Pancreas (tissue), 10 donors: ENCODE measurements at regions not wholly inside any gene's neighbourhood (a gene's known extent, or its start where the extent isn't known, plus 50 kb on each side); places are given as distances from the start of the nearest gene placed in this dataset.

Source experiments
- ATAC-seq, 4 donors: fragments of 200-7000 bp; cut with Tn5 transposase; one replicate each; pipeline versions ENCODE4 v1.8.0 to v1.9.1; 2020; ENCODE audit warnings: mild to moderate bottlenecking in 4 of 4, moderate library complexity in 4 of 4
- DNase-seq, 6 donors: peaks; one replicate each; pipeline ENCODE4 v3.0.0-alpha.2; 2020
- FAIRE-seq: peaks from 2 replicates; lab custom pipeline; 2012; peaks lifted over from hg19 to GRCh38; lab: Jason Lieb, UNC
- H3K27ac ChIP-seq, 4 donors: fragments of 200-600 bp; sonication (generic); 1 replicate in 3 of 4; 2 replicates in 1 of 4; pipeline versions ENCODE4 v1.5.0 to v1.8.0; 2020
- H3K27me3 ChIP-seq, 4 donors: fragments of 200-600 bp; one replicate each; pipeline ENCODE4 v1.8.0; 2021
- H3K36me3 ChIP-seq, 3 donors: fragments of 200-600 bp; sonication (generic) in 1 of 3; one replicate each; pipeline versions ENCODE4 v1.5.0 to v1.8.0; 2020 to 2021
- H3K4me1 ChIP-seq, 3 donors: fragments of 200-600 bp; one replicate each; pipeline ENCODE4 v1.8.0; 2021
- H3K4me3 ChIP-seq, 4 donors: fragments of 200-600 bp; sonication (generic) in 2 of 4; one replicate each; pipeline versions ENCODE4 v1.5.0 to v1.8.0; 2020 to 2021
- H3K9me3 ChIP-seq, 4 donors: fragments of 200-600 bp; one replicate each; pipeline ENCODE4 v1.8.0; 2021
- WGBS, 2 donors: extraction: QIAGEN DNeasy Blood & Tissue Kit; methylation state at CpG; one replicate each; pipeline ENCODE4 v1.1.7; 2013; 5-methylcytosine and 5-hydroxymethylcytosine counted together
- intact Hi-C, 3 donors: fragments of 100-400 bp; cut with DNase I; formaldehyde crosslinking; loops; one replicate each; pipeline versions ENCODE4 v1.11.1 to v1.14.2; 2022
- TF ChIP-seq, protein P1 (sequence below), 4 donors: fragments of 200-600 bp; sonication (generic) in 3 of 4; IDR thresholded peaks; one replicate each; pipeline versions ENCODE4 v1.5.0 to v1.8.0; 2021; ENCODE audit warnings: antibody characterized with exemption in 4 of 4
- donor health status: healthy with polysubstance abuse.
- donor health status: DM: no; HTN: no; CAD: no; lungs with moderate emphysema.
- donor health status: DM: no; HTN: no; CAD: no.
- donor health status: control.
- donor health status: control.
- donor health status: Bipolar disorder and iron deficiency.
- donor health status: DM: yes; HTN: yes; CAD: no.
- donor health status: DM: no; HTN: no; CAD: no.
- donor health status: DM: no; HTN: no; CAD: no.
- donor health status: DM: yes; HTN: yes; CAD: no.

DNA sequence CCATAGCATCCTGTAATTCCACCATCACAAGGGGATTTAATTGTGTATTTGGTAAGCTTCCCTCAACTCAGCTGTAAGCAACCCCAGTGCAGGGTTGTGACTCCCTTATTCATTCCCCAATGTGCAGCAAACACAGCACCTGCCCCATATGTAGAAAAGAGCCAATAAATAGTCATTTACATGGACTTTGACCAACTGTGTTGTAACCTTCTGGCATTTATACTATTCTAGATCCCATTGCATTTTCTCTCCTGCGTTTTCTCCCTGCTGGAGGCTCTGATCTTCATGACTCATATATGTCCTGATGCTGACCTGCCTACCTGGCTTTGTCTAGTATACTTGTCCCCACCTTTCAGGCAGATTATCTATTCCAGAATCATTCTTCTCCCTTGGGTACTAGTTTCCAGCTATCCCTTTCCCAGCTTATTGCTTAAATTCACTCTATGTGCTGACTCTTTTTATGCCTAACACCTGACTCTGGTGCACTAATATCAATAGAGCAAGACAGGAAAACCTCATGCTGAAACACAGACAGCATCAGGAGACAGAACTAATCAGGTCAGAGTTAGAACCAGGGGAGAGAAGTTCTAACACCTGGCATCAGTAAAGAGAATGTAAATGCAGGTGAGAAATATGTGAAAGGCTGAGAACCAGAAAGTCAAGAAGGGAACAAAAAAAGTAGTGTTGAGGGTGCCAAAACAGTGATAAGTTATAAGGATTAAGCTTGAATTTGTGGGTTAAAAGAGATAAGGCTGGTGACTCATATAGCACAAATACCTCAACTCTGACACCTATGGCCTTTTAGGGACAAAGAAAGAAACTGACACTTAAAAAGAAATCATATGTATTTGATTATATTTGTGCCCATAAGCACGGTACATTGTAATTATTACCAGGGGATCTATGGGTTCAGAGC, 402.7 kb downstream of the IPMK start:
- WGBS, 2 donors = 3 to 14% methylated on average over 2 of the region's 2 CpGs

DNA sequence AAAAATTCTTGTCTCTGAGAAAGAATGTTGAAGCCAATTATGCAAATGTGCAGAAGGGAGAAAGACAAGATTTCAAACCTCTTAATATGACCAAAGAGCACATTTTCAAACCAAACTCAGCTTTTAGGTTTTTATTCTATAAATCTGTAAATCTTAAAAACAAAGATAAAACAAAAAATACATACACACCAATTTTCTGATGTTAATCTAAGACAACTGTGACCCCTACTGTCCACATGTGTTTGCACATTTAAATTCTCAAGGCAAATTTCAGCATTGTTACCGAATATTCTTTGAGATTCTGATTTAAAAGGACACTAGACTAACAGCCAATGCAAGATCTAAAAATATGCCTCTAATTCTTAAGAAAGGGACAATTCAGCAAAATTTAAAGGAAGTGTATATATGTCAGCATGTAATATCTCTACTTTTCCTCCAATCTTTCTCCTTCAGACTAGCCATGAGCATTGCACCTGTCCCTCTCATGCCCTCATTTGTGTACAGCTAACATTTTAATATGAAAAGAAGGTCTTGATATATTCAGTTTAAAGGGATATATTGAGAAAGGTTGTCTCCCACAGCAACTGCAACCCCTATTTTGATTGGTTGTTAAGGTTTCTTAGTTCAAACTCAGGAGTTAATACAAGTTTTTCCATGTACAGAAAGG, 417.9 kb downstream of the IPMK start:
- Histone ChIP-seq H3K4me3 (no peak overlapping the region), H3K27ac (no peak overlapping the region), H3K27me3 (no peaks in the 10 kb centered on the region), H3K36me3 (no peaks in the 10 kb centered on the region), H3K4me1 (peaks cover 3 to 4% (median 3%) of the 10 kb centered on the region in 3 donors), H3K9me3 (no peaks in the 10 kb centered on the region)
- TF ChIP-seq, protein P1, sequence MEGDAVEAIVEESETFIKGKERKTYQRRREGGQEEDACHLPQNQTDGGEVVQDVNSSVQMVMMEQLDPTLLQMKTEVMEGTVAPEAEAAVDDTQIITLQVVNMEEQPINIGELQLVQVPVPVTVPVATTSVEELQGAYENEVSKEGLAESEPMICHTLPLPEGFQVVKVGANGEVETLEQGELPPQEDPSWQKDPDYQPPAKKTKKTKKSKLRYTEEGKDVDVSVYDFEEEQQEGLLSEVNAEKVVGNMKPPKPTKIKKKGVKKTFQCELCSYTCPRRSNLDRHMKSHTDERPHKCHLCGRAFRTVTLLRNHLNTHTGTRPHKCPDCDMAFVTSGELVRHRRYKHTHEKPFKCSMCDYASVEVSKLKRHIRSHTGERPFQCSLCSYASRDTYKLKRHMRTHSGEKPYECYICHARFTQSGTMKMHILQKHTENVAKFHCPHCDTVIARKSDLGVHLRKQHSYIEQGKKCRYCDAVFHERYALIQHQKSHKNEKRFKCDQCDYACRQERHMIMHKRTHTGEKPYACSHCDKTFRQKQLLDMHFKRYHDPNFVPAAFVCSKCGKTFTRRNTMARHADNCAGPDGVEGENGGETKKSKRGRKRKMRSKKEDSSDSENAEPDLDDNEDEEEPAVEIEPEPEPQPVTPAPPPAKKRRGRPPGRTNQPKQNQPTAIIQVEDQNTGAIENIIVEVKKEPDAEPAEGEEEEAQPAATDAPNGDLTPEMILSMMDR (IDR thresholded peaks at IDR 0.05) = peak in 1 of 4 donors; percentile 13
- DNase-seq = no peak
- ATAC-seq = peak in 1 of 4 donors; percentile 41
- intact Hi-C loops = no loop called here
- FAIRE-seq = no peak
- WGBS, 2 donors = 13 to 20% methylated on average over 1 of the region's 1 CpG

More for the DNA sequence above, 402.7 kb downstream of the IPMK start:
- DNase-seq (no peak), FAIRE-seq (no peak), ATAC-seq (peak; percentile 73 to 87 (median 86))
- Histone ChIP-seq H3K9me3 (no peaks in the 10 kb centered on the region), H3K4me1 (peaks cover 0 to 10% (median 0%) of the 10 kb centered on the region in 3 donors), H3K27me3 (no peaks in the 10 kb centered on the region), H3K36me3 (no peaks in the 10 kb centered on the region), H3K4me3 (no peak overlapping the region), H3K27ac (no peak overlapping the region)
- intact Hi-C loops = no loop called here
- TF ChIP-seq, protein P1 (IDR thresholded peaks at IDR 0.05) = no peak

DNA sequence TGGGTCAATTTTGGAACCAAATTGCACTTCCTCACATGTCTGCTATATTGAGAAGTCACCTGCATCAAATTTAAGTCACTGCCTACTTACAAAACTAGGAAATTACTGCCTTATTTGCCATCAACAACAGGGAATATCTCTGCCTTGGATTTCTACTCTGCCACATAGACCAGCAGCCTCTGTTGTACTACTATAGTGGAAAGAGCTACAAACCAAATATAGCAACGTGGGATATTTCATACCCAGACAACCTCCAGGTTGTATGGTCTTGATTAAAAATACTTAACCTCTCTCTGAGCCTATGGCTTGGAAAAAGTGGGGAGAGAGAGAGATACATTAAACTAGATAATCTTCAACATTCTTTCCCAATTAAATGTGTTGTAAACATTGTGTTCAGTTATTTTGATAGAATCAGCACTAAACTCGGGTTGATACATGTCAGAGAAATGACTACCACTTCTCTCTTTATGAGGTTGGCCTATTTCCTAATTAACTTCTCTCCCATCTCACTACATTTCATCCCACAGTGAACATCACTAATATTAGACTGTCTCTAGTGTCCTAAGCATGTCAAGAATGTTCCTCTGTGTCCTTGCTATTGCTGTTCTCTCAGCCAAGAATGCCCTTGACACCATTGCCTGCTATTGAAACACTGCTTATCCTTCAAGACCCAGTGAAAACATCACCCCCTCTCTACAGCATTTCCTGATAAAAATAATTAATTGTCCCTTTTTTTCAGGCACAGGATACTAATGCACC, 421.2 kb downstream of the IPMK start:
- WGBS, 2 donors = 57 to 78% methylated on average over 2 of the region's 2 CpGs
- Histone ChIP-seq H3K27me3 (no peaks in the 10 kb centered on the region), H3K9me3 (no peaks in the 10 kb centered on the region), H3K36me3 (no peaks in the 10 kb centered on the region), H3K4me1 (peaks cover 3 to 10% (median 4%) of the 10 kb centered on the region in 3 donors), H3K4me3 (no peak overlapping the region), H3K27ac (no peak overlapping the region)
- FAIRE-seq (no peak), DNase-seq (no peak), ATAC-seq (no peak)
- TF ChIP-seq, protein P1 (IDR thresholded peaks at IDR 0.05) = no peak
- intact Hi-C loops = no loop called here

DNA sequence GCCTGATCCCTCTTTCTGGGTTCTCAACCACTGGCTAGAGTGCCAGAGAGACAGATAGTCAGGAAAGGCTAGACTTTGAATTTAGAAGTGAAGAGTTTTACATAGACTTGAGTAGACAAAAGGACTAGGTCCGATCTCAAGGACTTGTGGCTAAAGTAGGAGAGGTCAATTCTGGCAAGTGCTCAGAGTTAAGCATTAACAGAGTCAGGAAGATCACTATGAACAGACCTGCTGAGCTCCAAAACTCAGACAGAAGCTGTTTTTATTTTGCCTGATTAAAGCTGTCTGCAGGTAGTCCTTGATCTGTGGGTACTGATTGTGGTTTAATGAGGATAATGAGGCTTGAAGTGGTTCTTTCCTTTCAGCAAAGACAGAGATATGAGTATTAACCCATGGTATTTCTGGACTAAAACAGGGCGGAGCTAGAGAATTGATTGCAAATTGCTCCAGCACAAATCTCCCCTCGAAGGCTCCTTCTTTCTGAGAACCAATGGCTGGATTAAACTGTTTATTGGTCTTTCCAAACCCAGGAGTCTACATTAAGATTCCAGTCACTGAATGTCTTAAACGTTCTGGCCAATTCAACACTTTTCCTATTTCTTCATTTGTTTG, 423.2 kb downstream of the IPMK start:
- H3K9me3 ChIP-seq = no peaks in the 10 kb centered on the region
- TF ChIP-seq, protein P1 (IDR thresholded peaks at IDR 0.05) = no peak
- H3K4me1 ChIP-seq = peaks cover 0 to 10% (median 4%) of the 10 kb centered on the region in 3 donors
- no peak for DNase-seq
- no peaks in the 10 kb centered on the region for H3K36me3 ChIP-seq
- no peak overlapping the region for H3K4me3 ChIP-seq
- H3K27me3 ChIP-seq = no peaks in the 10 kb centered on the region
- 28 to 32% methylated on average over 4 of the region's 4 CpGs for WGBS, 2 donors
- intact Hi-C loops = no loop called here
- no peak for FAIRE-seq
- peak in 2 of 4 donors; percentile 71 to 76 for ATAC-seq
- no peak overlapping the region for H3K27ac ChIP-seq
